ENCODE measurements at regions not wholly inside any gene's neighbourhood (a gene's known extent, or its start where the extent isn't known, plus 50 kb on each side); places are given as distances from the start of the nearest gene placed in this dataset.

GRCh38 chr5:128021411-128021810, 62.2 kb upstream of the SLC12A2 start (continued):
- TF ChIP-seq CHD7 (IDR thresholded peaks at IDR 0.05; ENCODE audit: low read depth, low read length) = no peak
